ENCODE measurements at regions not wholly inside any gene's neighbourhood (a gene's known extent, or its start where the extent isn't known, plus 50 kb on each side); places are given as distances from the start of the nearest gene placed in this dataset.

GRCh38 chr11:95302211-95302610 lies 71.2 kb upstream of the SESN3 start:
- Histone ChIP-seq H3K27ac (replicated peaks) (no peak overlapping the region), H3K9me3 (replicated peaks) (no peaks in the 10 kb centered on the region), H3K36me3 (no peaks in the 10 kb centered on the region), H3K4me3 (no peak overlapping the region), H3K4me1 (no peaks in the 10 kb centered on the region), H3K27me3 (ENCODE audit: low read depth) (no peaks in the 10 kb centered on the region)
- intact Hi-C loops (cut with micrococcal nuclease): no loop called here
- no peak for DNase-seq
- no peak for TF ChIP-seq CTCF (IDR thresholded peaks at IDR 0.05; ENCODE audit: borderline replicate concordance)

GRCh38 chr11:95301474-95301873 lies 70.5 kb upstream of the SESN3 start:
- H3K27ac ChIP-seq (replicated peaks): no peak overlapping the region

GRCh38 chr11:95299078-95299679 lies 68.2 kb upstream of the SESN3 start:
- no peak for TF ChIP-seq CTCF (IDR thresholded peaks at IDR 0.05; ENCODE audit: borderline replicate concordance)
- Histone ChIP-seq H3K36me3 (no peaks in the 10 kb centered on the region), H3K27me3 (ENCODE audit: low read depth) (no peaks in the 10 kb centered on the region), H3K9me3 (replicated peaks) (no peaks in the 10 kb centered on the region), H3K27ac (replicated peaks) (no peak overlapping the region), H3K4me1 (no peaks in the 10 kb centered on the region), H3K4me3 (no peak overlapping the region)
- DNase-seq: no peak
- intact Hi-C loops (cut with micrococcal nuclease): no loop called here

More at GRCh38 chr11:95301474-95301873, 70.5 kb upstream of the SESN3 start:
- Histone ChIP-seq H3K4me3 (no peak overlapping the region), H3K4me1 (no peaks in the 10 kb centered on the region), H3K27me3 (ENCODE audit: low read depth) (no peaks in the 10 kb centered on the region), H3K36me3 (no peaks in the 10 kb centered on the region), H3K9me3 (replicated peaks) (no peaks in the 10 kb centered on the region)
- no peak for TF ChIP-seq CTCF (IDR thresholded peaks at IDR 0.05; ENCODE audit: borderline replicate concordance)
- intact Hi-C loops (cut with micrococcal nuclease): no loop called here
- no peak for DNase-seq

- H3K27ac ChIP-seq (replicated peaks): no peak overlapping the region
- no peaks in the 10 kb centered on the region for H3K4me1 ChIP-seq
- H3K27me3 ChIP-seq (ENCODE audit: low read depth): no peaks in the 10 kb centered on the region
- no peak for DNase-seq
- TF ChIP-seq CTCF (IDR thresholded peaks at IDR 0.05; ENCODE audit: borderline replicate concordance): no peak
- no peaks in the 10 kb centered on the region for H3K36me3 ChIP-seq
- intact Hi-C loops (cut with micrococcal nuclease): no loop called here
- no peaks in the 10 kb centered on the region for H3K9me3 ChIP-seq (replicated peaks)
- H3K4me3 ChIP-seq: no peak overlapping the region
Observed at GRCh38 chr11:95297680-95298452, 66.9 kb upstream of the SESN3 start.

GRCh38 chr11:95296621-95297025 lies 65.6 kb upstream of the SESN3 start:
- Histone ChIP-seq H3K4me1 (no peaks in the 10 kb centered on the region), H3K27me3 (ENCODE audit: low read depth) (no peaks in the 10 kb centered on the region), H3K4me3 (no peak overlapping the region), H3K27ac (replicated peaks) (no peak overlapping the region), H3K9me3 (replicated peaks) (no peaks in the 10 kb centered on the region), H3K36me3 (no peaks in the 10 kb centered on the region)
- intact Hi-C loops (cut with micrococcal nuclease): no loop called here
- no peak for TF ChIP-seq CTCF (IDR thresholded peaks at IDR 0.05; ENCODE audit: borderline replicate concordance)
- DNase-seq: no peak

Data from left ventricle myocardium inferior (tissue), 1 donor.